ENCODE measurements at regions not wholly inside any gene's neighbourhood (a gene's known extent, or its start where the extent isn't known, plus 50 kb on each side); places are given as distances from the start of the nearest gene placed in this dataset.
"Not testable (repeated sequence)": the region's sequence is repeated elsewhere in the genome, so short reads cannot be mapped to it uniquely, and the experiment has no call there.

DNA sequence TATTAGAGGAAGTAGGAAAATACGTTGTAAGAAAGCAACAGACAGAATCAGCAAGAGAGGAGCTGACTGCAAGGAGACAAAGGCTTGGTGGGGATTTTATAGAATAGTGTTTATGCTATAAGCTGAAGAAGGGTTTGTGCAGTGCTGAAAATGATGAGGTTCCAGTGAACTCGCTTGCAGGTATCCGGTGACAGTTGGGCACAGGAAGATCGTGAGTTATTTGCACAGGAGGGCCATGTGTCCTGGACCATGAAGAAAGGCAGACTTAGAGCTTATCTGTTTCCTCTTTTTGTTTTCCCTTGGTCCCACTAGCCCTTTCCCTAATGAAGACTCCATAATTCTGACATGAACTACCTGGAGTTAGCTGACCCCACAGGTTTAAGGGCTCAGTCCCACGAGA is 61.4 kb downstream of the NXNL2 start:
- H3K9me3 Mint-ChIP-seq, result no peaks in the 10 kb centered on the region
- no peak for DNase-seq (ENCODE audit: low spot score in 2 of 2)
- no peak overlapping the region for H3K27ac Mint-ChIP-seq

DNA sequence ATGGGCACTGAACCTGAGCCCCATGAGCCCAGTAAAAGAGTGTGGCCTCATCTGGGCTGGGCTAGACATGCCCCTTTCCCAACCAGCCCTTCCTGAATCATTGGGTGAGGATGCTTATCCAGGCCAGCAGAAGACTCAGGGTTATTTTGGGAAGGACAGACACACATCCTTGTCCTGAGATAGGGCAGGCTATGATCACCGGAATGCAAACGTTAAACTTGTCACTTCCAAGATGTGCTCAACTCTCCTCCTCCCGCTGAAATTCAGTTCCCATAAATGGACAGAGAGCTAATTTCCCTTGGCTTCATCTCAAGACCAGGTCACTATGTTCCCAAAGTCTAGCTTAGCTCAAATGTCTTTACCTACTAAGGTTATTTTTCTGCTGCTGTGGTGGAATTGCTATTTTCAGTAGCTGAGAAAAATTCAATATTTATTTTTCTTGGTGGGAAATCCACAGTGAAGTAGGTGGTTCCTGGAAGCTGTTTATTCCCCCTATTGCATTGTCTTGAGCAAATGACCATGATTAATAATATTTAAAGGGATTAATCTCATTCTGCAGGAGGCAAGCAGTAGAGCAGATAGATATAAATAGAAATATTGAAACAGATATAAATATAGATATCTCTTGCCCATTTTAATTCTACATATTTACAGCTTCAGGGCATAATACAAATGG is 70.0 kb downstream of the NXNL2 start:
- Mint-ChIP-seq H3K36me3 (no peaks in the 10 kb centered on the region), H3K9me3 (peaks cover 0 to 9% of the 10 kb centered on the region in 2 donors), H3K27ac (no peak overlapping the region)
- ATAC-seq, result no peak
- no peak for DNase-seq (ENCODE audit: low spot score in 2 of 2)

More for the DNA sequence above, 61.4 kb downstream of the NXNL2 start:
- ATAC-seq, result no peak
- H3K36me3 Mint-ChIP-seq, result no peaks in the 10 kb centered on the region

DNA sequence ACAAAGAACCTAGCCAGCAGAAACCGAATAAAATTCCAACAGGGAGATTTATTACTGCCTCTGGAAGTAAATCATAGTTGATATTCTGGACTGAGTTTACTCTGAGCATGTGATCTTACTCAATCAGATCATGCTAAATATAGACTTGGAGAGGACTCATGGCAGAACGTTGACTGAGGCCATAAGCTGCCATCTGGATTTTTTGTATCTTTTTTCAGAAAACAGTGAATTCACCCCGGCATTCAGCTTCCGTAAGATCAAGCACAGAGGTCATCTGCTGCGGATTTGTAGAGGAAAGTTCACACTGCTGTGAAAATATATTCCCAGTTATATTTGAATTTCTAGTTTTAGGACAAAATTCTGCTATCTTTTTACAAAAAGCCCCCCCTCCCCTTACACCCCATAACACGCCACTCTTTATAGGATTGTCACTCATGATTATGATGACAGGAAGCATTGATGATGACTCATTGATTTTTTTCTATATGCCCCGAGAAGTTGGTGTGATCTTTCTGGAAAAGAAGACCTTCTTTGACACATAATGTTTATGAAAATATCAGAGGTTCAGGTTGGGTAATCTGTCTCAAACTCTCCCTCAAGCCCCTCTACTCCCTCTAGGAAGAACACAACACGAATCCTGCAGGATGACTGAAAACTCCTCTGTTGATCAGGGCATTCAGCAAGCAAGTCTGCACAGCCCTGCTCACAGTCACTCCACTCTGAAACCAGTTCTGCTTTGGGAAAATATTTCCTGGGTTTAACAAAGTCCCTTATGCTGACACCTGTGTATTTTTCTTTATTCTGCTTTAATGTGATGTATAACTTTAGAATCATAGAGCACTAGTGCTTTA is 70.8 kb downstream of the NXNL2 start:
- DNase-seq (ENCODE audit: low spot score in 2 of 2) (no peak), ATAC-seq (no peak)
- no peaks in the 10 kb centered on the region for H3K36me3 Mint-ChIP-seq
- H3K9me3 Mint-ChIP-seq, result peaks cover 0 to 9% of the 10 kb centered on the region in 2 donors
- H3K27ac Mint-ChIP-seq, result no peak overlapping the region

DNA sequence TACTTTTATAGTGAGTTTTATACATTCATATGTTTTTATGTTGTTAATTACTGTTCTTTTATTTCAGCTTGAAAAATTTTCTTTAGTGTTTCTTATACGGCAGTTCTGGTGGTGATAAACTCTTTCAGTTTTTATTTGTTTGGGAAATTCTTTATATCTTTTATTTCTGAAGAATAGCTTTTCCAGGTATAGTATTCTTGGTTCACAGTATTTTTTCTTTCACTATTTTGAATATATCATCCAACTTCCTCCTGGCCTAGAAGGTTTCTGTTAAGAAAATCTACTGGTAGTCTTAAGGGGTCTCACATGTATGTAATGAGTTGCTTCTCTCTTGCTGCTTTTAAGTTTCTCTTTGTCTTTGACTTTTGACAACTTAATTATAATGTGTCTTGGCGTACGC is 79.4 kb downstream of the NXNL2 start:
- peaks cover 14 to 20% of the 10 kb centered on the region in 2 donors for H3K9me3 Mint-ChIP-seq
- peaks cover 6 to 17% of the 10 kb centered on the region in 2 donors for H3K36me3 Mint-ChIP-seq
- H3K27ac Mint-ChIP-seq, result no peak overlapping the region
- ATAC-seq, result no peak
- no peak for DNase-seq (ENCODE audit: low spot score in 2 of 2)

- Mint-ChIP-seq H3K27ac (no peak overlapping the region), H3K9me3 (peaks cover 4 to 6% of the 10 kb centered on the region in 2 donors), H3K36me3 (peaks cover 0 to 5% of the 10 kb centered on the region in 2 donors)
- DNase-seq (ENCODE audit: low spot score in 2 of 2) (no peak), ATAC-seq (no peak)
Observed at GRCh38 chr9:88623698-88624097, 88.7 kb downstream of the NXNL2 start.

DNA sequence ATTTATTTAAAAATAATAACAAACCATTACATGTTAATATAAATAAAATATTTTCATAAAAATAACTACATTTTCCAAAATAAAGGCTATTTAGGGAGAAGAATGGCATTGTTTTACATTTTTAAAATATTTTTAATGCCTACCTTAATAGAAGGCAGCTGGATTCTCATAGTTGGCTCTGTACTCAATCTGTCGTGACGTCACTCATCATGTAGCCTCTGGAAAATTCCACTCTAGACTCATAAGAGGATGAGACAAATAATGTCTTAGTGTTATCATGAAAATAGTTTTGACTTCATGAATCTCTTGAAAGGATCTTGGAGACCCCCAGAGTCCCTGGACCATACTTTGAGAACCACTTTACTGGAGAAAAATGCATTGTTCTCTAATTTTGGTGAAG is 93.1 kb downstream of the NXNL2 start:
- Mint-ChIP-seq H3K36me3 (peaks cover 0 to 5% of the 10 kb centered on the region in 2 donors), H3K27ac (no peak overlapping the region), H3K9me3 (peaks cover 0 to 6% of the 10 kb centered on the region in 2 donors)
- no peak for DNase-seq (ENCODE audit: low spot score in 2 of 2)
- ATAC-seq, result no peak

GRCh38 chr9:88628811-88629210 is 93.8 kb downstream of the NXNL2 start:
- Mint-ChIP-seq H3K9me3 (peaks cover 0 to 6% of the 10 kb centered on the region in 2 donors), H3K36me3 (peaks cover 0 to 5% of the 10 kb centered on the region in 2 donors), H3K27ac (no peak overlapping the region)
- DNase-seq (ENCODE audit: low spot score in 2 of 2) (no peak), ATAC-seq (no peak)

DNA sequence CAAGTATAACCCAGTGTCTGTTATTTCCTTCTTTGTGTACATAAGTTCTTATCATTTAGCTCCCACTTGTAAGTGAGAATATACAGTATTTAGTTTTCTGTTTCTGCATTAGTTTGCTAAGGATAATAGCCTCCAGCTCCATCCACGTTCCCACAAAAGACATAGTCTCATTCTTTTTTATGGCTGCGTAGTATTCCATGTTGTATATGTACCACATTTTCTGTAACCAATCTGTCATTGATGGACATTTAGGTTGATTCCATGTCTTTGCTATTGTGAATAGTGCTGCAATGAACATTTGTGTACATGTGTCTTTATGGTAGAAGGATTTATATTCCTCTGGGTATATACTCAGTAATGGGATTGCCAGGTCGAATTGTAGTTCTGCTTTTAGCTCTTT is 95.6 kb downstream of the NXNL2 start:
- not testable (repeated sequence) for ATAC-seq; H3K27ac Mint-ChIP-seq; DNase-seq (ENCODE audit: low spot score in 2 of 2); H3K36me3 Mint-ChIP-seq; H3K9me3 Mint-ChIP-seq

GRCh38 chr9:88635151-88635550 is 100.2 kb downstream of the NXNL2 start:
- H3K9me3 Mint-ChIP-seq, result peaks cover 17 to 21% of the 10 kb centered on the region in 2 donors
- H3K36me3 Mint-ChIP-seq, result peaks cover 18% of the 10 kb centered on the region in 2 donors
- ATAC-seq (no peak), DNase-seq (ENCODE audit: low spot score in 2 of 2) (no peak)
- H3K27ac Mint-ChIP-seq, result no peak overlapping the region

- Mint-ChIP-seq H3K36me3 (peaks cover 13 to 17% of the 10 kb centered on the region in 2 donors), H3K9me3 (peaks cover 13 to 14% of the 10 kb centered on the region in 2 donors), H3K27ac (no peak overlapping the region)
- no peak for DNase-seq (ENCODE audit: low spot score in 2 of 2)
- no peak for ATAC-seq
Observed at GRCh38 chr9:88641456-88642240, 106.7 kb downstream of the NXNL2 start.

DNA sequence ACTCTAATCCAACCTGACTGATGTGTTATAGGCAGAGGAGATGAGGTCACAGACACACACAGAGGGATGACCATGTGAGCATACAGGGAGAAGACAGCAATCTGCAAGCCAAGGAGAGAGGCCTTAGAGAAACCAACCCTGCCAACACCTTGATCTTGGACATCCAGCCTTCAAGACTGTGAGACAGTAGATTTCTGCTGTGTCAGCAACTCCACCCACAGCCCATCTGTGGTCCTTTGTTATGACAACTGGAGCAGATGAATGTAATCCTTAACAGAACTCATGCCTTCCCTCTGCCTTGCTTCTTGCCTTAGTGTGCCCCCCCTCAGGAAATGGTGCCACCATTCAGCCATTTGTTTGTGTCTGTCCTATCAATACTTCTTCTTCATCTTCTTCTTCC is 107.4 kb downstream of the NXNL2 start:
- DNase-seq (ENCODE audit: low spot score in 2 of 2), result no peak
- no peak for ATAC-seq
- Mint-ChIP-seq H3K9me3 (peaks cover 11 to 12% of the 10 kb centered on the region in 2 donors), H3K27ac (no peak overlapping the region), H3K36me3 (peaks cover 10% of the 10 kb centered on the region in 2 donors)

GRCh38 chr9:88643931-88644330 is 109.0 kb downstream of the NXNL2 start:
- ATAC-seq (no peak), DNase-seq (ENCODE audit: low spot score in 2 of 2) (no peak)
- H3K9me3 Mint-ChIP-seq, result peaks cover 0 to 4% of the 10 kb centered on the region in 2 donors
- no peaks in the 10 kb centered on the region for H3K36me3 Mint-ChIP-seq
- no peak overlapping the region for H3K27ac Mint-ChIP-seq

- ATAC-seq (no peak), DNase-seq (ENCODE audit: low spot score in 2 of 2) (no peak)
- Mint-ChIP-seq H3K27ac (no peak overlapping the region), H3K9me3 (peaks cover 0 to 4% of the 10 kb centered on the region in 2 donors), H3K36me3 (no peaks in the 10 kb centered on the region)
Observed at GRCh38 chr9:88645172-88645878, 110.3 kb downstream of the NXNL2 start.

GRCh38 chr9:88645879-88646199 is 110.9 kb downstream of the NXNL2 start:
- no peaks in the 10 kb centered on the region for H3K36me3 Mint-ChIP-seq
- ATAC-seq, result no peak

DNA sequence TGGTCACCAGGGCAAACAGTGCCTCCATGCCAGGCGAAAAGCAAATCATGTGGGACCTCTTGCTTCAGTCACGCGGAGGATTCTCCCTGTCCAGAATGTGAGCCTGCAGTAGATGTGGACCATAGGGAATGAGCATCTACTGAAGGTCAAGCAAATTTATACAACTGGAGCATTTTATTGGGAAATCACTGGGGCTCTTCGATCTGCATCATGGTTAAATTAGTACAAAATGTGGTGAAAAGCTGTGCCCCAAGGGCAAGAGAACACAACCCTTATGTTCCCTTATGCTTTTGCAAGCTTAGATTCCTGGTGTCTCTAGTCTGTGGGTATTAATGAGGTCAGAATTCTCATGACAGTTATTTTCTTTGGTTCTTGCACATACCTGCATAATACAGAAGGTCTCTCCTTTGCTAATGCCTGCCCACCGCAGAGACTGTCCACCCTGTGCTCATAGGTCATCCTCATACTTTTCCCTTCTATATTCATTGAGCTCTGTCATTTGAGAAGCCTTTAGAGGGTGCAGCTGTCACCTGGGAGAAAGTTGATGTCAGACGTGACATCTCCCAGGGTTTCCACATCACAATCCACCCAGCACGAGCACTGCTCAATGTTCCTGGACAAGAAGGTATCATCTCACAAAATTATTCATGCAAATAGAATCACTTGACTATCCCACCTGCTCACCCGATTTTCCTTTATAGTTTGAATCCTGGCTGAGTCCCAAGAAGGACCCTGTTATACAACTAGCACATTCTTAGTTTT is 111.7 kb downstream of the NXNL2 start:
- Mint-ChIP-seq H3K36me3 (no peaks in the 10 kb centered on the region), H3K9me3 (peaks cover 0 to 4% of the 10 kb centered on the region in 2 donors), H3K27ac (no peak overlapping the region)
- ATAC-seq, result no peak
- no peak for DNase-seq (ENCODE audit: low spot score in 2 of 2)

More at GRCh38 chr9:88645879-88646199, 110.9 kb downstream of the NXNL2 start:
- no peak overlapping the region for H3K27ac Mint-ChIP-seq
- peaks cover 0 to 4% of the 10 kb centered on the region in 2 donors for H3K9me3 Mint-ChIP-seq
- DNase-seq (ENCODE audit: low spot score in 2 of 2), result no peak

Measured in activated naive CD4-positive, alpha-beta T cell treated with anti-CD3 and anti-CD28 coated beads, Interleukin-2, amount 50 U/mL, for 72 hours (primary cell).